OCI-LY7 (cell line): ENCODE measurements at regions not wholly inside any gene's neighbourhood (a gene's known extent, or its start where the extent isn't known, plus 50 kb on each side); places are given as distances from the start of the nearest gene placed in this dataset.

Experiments
- BruUV-seq: library from RNA; stranded (reverse); fragments of 400-500 nt; replicated peaks from 2 replicates; lab custom pipeline; 2021; lab: Mats Ljungman, UMichigan
- CTCF ChIA-PET: fragments of 300-600 bp; sonication (Branson Sonifier 250); formaldehyde crosslinking; loops from one replicate; lab custom pipeline; 2022; ENCODE audit warnings: antibody characterized with exemption; ENCODE audit not compliant: unreplicated experiment; lab: Charles Lee
- POLR2A ChIA-PET: fragments of 300-600 bp; sonication (Branson Sonifier 250); formaldehyde crosslinking; loops from one replicate; lab custom pipeline; 2022; ENCODE audit warnings: antibody characterized with exemption; lab: Charles Lee
- DNase-seq: peaks from one replicate; pipeline ENCODE4 v3.0.0-alpha.2; 2015; ENCODE audit warnings: low spot score
- H2AFZ ChIP-seq: fragments of 200-600 bp; sonication (generic), shearing (Covaris generic); 2 replicates; pipeline ENCODE4 v1.6.1; 2014; ENCODE audit warnings: mild to moderate bottlenecking, antibody characterized with exemption, low read length, moderate library complexity
- H3K27ac ChIP-seq: fragments of 200-600 bp; sonication (generic); 2 replicates; pipeline ENCODE4 v1.5.1; 2014; ENCODE audit warnings: mixed run types, low read depth, mild to moderate bottlenecking, moderate library complexity, low read length, inconsistent platforms; ENCODE audit not compliant: poor library complexity, severe bottlenecking
- H3K36me3 ChIP-seq: fragments of 200-600 bp; sonication (generic); 2 replicates; pipeline ENCODE4 v1.6.1; 2014; ENCODE audit warnings: mild to moderate bottlenecking, antibody characterized with exemption, low read length, moderate library complexity, mixed read lengths; ENCODE audit not compliant: insufficient read depth
- H3K4me1 ChIP-seq: fragments of 200-600 bp; sonication (generic); 2 replicates; pipeline ENCODE4 v1.5.1; 2014; ENCODE audit warnings: mild to moderate bottlenecking, low read length; ENCODE audit not compliant: insufficient read depth, poor library complexity, severe bottlenecking
- H3K4me2 ChIP-seq: fragments of 200-600 bp; sonication (generic); 2 replicates; pipeline ENCODE4 v1.6.1; 2014; ENCODE audit warnings: mild to moderate bottlenecking, low read length
- H3K4me3 ChIP-seq: fragments of 200-600 bp; sonication (generic); 2 replicates; pipeline ENCODE4 v1.5.1; 2014; ENCODE audit warnings: mild to moderate bottlenecking, low read depth, low read length; ENCODE audit not compliant: poor library complexity, severe bottlenecking
- H3K79me2 ChIP-seq: fragments of 200-600 bp; sonication (generic); 2 replicates; pipeline ENCODE4 v1.6.1; 2016; ENCODE audit warnings: low read depth, mild to moderate bottlenecking, low read length, moderate library complexity, mixed read lengths; ENCODE audit not compliant: insufficient read depth
- H3K9me2 ChIP-seq: fragments of 200-600 bp; sonication (generic); 2 replicates; pipeline ENCODE4 v1.6.1; 2016; ENCODE audit warnings: mild to moderate bottlenecking, low read length, mixed read lengths; ENCODE audit not compliant: insufficient read depth
- H3K9me3 ChIP-seq: fragments of 200-600 bp; sonication (generic); 2 replicates; pipeline ENCODE4 v1.6.1; 2014; ENCODE audit warnings: mild to moderate bottlenecking, mixed run types, low read length, mixed read lengths
- H4K20me1 ChIP-seq: fragments of 200-600 bp; sonication (generic); 2 replicates; pipeline ENCODE4 v1.6.1; 2014; ENCODE audit warnings: mild to moderate bottlenecking, antibody characterized with exemption, low read length, moderate library complexity, mixed read lengths; ENCODE audit not compliant: insufficient read depth
- EZH2phosphoT487 ChIP-seq: fragments of 200-600 bp; sonication (generic); IDR thresholded peaks from 2 replicates; pipeline ENCODE4 v1.6.1; 2018; ENCODE audit warnings: low read depth, borderline replicate concordance, mild to moderate bottlenecking, mixed run types, antibody characterized with exemption, low read length, moderate library complexity, mixed read lengths
- intact Hi-C: fragments of 100-400 bp; cut with micrococcal nuclease; formaldehyde crosslinking; loops from one replicate; pipeline ENCODE4 v1.10.0; 2022; ENCODE audit not compliant: unreplicated experiment
- TF ChIP-seq, protein P1 (sequence below): fragments of 200-600 bp; sonication (generic); conservative IDR thresholded peaks from 2 replicates; pipeline ENCODE4 v1.5.1; 2014; ENCODE audit warnings: mild to moderate bottlenecking, antibody characterized with exemption, low read length, moderate library complexity, mixed read lengths

GRCh38 chr3:152628496-152628895, 206.4 kb upstream of the P2RY1 start:
- POLR2A ChIA-PET: interaction anchor here (0.7 kb wide), 1 partner anchor 206 kb away, joined by 3 read pairs; no protein-coding TSS in a partner anchor
- no peak for DNase-seq
- H2AFZ ChIP-seq: no peak overlapping the region
- no peaks in the 10 kb centered on the region for H3K79me2 ChIP-seq
- H3K4me2 ChIP-seq: no peak overlapping the region
- no peak for TF ChIP-seq EZH2phosphoT487
- TF ChIP-seq, protein P1, sequence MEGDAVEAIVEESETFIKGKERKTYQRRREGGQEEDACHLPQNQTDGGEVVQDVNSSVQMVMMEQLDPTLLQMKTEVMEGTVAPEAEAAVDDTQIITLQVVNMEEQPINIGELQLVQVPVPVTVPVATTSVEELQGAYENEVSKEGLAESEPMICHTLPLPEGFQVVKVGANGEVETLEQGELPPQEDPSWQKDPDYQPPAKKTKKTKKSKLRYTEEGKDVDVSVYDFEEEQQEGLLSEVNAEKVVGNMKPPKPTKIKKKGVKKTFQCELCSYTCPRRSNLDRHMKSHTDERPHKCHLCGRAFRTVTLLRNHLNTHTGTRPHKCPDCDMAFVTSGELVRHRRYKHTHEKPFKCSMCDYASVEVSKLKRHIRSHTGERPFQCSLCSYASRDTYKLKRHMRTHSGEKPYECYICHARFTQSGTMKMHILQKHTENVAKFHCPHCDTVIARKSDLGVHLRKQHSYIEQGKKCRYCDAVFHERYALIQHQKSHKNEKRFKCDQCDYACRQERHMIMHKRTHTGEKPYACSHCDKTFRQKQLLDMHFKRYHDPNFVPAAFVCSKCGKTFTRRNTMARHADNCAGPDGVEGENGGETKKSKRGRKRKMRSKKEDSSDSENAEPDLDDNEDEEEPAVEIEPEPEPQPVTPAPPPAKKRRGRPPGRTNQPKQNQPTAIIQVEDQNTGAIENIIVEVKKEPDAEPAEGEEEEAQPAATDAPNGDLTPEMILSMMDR: no peak
- H3K27ac ChIP-seq: no peak overlapping the region
- H3K36me3 ChIP-seq: no peaks in the 10 kb centered on the region
- CTCF ChIA-PET: no interaction called here
- H4K20me1 ChIP-seq: no peaks in the 10 kb centered on the region
- intact Hi-C loops: no loop called here
- H3K4me3 ChIP-seq: no peak overlapping the region
- no peaks in the 10 kb centered on the region for H3K9me3 ChIP-seq
- BruUV-seq: no TSS peak
- no peaks in the 10 kb centered on the region for H3K9me2 ChIP-seq
- H3K4me1 ChIP-seq: no peaks in the 10 kb centered on the region

DNA sequence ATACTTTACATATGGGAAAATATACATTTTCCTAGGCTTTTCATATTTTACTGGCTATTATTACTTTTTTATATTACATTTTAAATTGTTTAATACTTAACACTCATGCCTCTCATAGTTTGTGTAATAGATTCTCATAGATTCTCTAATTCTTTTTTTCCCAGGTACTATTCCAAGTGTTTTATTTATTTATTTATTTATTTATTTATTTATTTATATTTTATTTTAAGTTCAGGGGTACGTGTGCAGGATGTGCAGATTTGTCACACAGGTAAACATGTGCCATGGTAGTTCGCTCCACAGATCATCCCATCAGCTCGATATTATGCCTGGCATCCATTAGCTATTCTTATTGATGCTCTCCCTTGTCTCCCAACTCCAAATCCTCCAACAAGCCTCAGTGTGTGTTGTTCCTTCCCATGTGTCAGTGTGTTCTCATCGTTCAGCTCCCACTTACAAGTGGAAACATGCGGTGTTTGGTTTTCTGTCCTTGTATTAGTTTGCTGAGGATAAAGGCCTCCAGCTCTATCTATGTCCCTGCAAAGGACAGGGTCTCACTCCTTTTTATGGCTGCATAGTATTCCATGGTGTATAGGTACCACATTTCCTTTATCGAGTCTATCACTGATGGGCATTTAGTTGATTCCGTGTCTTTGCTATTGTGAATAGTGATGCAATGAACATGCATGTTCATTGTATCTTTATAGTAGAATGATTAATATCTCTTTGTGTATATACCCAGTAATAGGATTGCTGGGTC, 205.4 kb upstream of the P2RY1 start:
- no peak overlapping the region for H3K4me2 ChIP-seq
- CTCF ChIA-PET: no interaction called here
- H3K36me3 ChIP-seq: no peaks in the 10 kb centered on the region
- POLR2A ChIA-PET: no interaction called here
- no peaks in the 10 kb centered on the region for H3K9me2 ChIP-seq
- H3K9me3 ChIP-seq: no peaks in the 10 kb centered on the region
- H3K27ac ChIP-seq: no peak overlapping the region
- H4K20me1 ChIP-seq: no peaks in the 10 kb centered on the region
- BruUV-seq: no TSS peak
- intact Hi-C loops: no loop called here
- no peak overlapping the region for H2AFZ ChIP-seq
- no peak for TF ChIP-seq EZH2phosphoT487
- TF ChIP-seq, protein P1: no peak
- H3K4me1 ChIP-seq: no peaks in the 10 kb centered on the region
- no peaks in the 10 kb centered on the region for H3K79me2 ChIP-seq
- no peak overlapping the region for H3K4me3 ChIP-seq
- DNase-seq: no peak

DNA sequence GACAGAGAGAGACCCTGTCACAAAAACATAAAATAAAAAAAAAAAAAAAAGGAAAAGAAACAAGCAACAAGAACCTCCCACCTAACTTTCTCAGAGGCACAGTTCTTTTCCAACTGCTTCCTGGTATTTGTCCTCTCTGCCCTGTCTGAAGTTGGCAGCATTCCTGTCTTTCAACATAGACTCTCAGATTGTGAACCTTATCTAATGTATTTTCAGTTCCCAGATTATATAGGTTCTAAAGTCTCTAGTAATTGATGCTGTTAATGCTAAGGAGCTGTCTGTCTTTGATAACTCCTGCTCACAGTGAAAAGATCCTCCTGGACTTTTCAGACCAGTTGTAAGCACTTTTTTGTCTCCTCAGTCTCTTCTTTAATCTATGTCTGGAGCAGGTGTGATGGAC, 199.5 kb upstream of the P2RY1 start:
- Histone ChIP-seq H3K4me1 (no peaks in the 10 kb centered on the region), H3K36me3 (no peaks in the 10 kb centered on the region), H3K4me3 (no peak overlapping the region), H2AFZ (no peak overlapping the region), H3K9me3 (no peaks in the 10 kb centered on the region), H4K20me1 (no peaks in the 10 kb centered on the region), H3K4me2 (no peak overlapping the region), H3K9me2 (no peaks in the 10 kb centered on the region), H3K27ac (no peak overlapping the region), H3K79me2 (no peaks in the 10 kb centered on the region)
- TF ChIP-seq EZH2phosphoT487: no peak
- TF ChIP-seq, protein P1: no peak
- intact Hi-C loops: no loop called here
- no TSS peak for BruUV-seq
- no peak for DNase-seq
- CTCF ChIA-PET: no interaction called here
- POLR2A ChIA-PET: interaction anchor here (0.7 kb wide), 1 partner anchor 14 kb away, joined by 3 read pairs; no protein-coding TSS in a partner anchor
